CD4-positive, alpha-beta T cell treated with Interleukin-1 beta for 1 hour (primary cell): ENCODE measurements at regions not wholly inside any gene's neighbourhood (a gene's known extent, or its start where the extent isn't known, plus 50 kb on each side); places are given as distances from the start of the nearest gene placed in this dataset.

Experiments used
- DNase-seq, 2 donors: peaks; one replicate each; pipeline ENCODE4 v3.0.0-alpha.2; 2020 to 2022

GRCh38 chr2:13550285-13551231, 833.8 kb downstream of the TRIB2 start:
- no peak for DNase-seq

- DNase-seq = no peak
These were observed 841.6 kb downstream of the TRIB2 start for GRCh38 chr2:13558368-13558767.

GRCh38 chr2:13560322-13560721, 843.6 kb downstream of the TRIB2 start:
- DNase-seq = no peak

- no peak for DNase-seq
These were observed 855.7 kb downstream of the TRIB2 start for GRCh38 chr2:13572466-13572865.

GRCh38 chr2:13574831-13575230, 858.1 kb downstream of the TRIB2 start:
- DNase-seq = no peak

- DNase-seq = no peak
These were observed 859.8 kb downstream of the TRIB2 start for GRCh38 chr2:13576406-13577036.

GRCh38 chr2:13578547-13578946, 861.8 kb downstream of the TRIB2 start:
- DNase-seq = no peak

- DNase-seq = no peak
These were observed 864.7 kb downstream of the TRIB2 start for GRCh38 chr2:13581471-13581870.

- DNase-seq = no peak
These were observed 866.9 kb downstream of the TRIB2 start for GRCh38 chr2:13583609-13584008.

- no peak for DNase-seq
These were observed 867.3 kb downstream of the TRIB2 start for GRCh38 chr2:13584020-13584419.

GRCh38 chr2:13585732-13586131, 869.0 kb downstream of the TRIB2 start:
- no peak for DNase-seq

GRCh38 chr2:13596233-13596632, 879.5 kb downstream of the TRIB2 start:
- no peak for DNase-seq

- DNase-seq = no peak
These were observed 880.4 kb downstream of the TRIB2 start for GRCh38 chr2:13597176-13597575.

- no peak for DNase-seq
These were observed 884.8 kb downstream of the TRIB2 start for GRCh38 chr2:13601506-13601905.

GRCh38 chr2:13604951-13605661, 888.4 kb downstream of the TRIB2 start:
- no peak for DNase-seq

GRCh38 chr2:13607139-13607538, 890.4 kb downstream of the TRIB2 start:
- DNase-seq = no peak

- no peak for DNase-seq
These were observed 895.2 kb downstream of the TRIB2 start for GRCh38 chr2:13611939-13612338.

GRCh38 chr2:13616059-13616458, 899.3 kb downstream of the TRIB2 start:
- no peak for DNase-seq

GRCh38 chr2:13616616-13617015, 899.9 kb downstream of the TRIB2 start:
- no peak for DNase-seq

- no peak for DNase-seq
These were observed 911.4 kb downstream of the TRIB2 start for GRCh38 chr2:13628122-13628521.

GRCh38 chr2:13638181-13638580, 921.4 kb downstream of the TRIB2 start:
- DNase-seq = no peak

- no peak for DNase-seq
These were observed 933.2 kb downstream of the TRIB2 start for GRCh38 chr2:13649918-13650317.

GRCh38 chr2:13650586-13651180, 933.9 kb downstream of the TRIB2 start:
- DNase-seq = no peak
